Prostate gland (tissue), 2 donors: ENCODE measurements at regions not wholly inside any gene's neighbourhood (a gene's known extent, or its start where the extent isn't known, plus 50 kb on each side); places are given as distances from the start of the nearest gene placed in this dataset.

ENCODE experiments used
- DNase-seq: peaks from one replicate; pipeline ENCODE4 v3.0.0-alpha.2; 2019; ENCODE audit warnings: low spot score
- H3K27ac ChIP-seq, 2 donors: fragments of 200-600 bp; sonication (generic); 2 replicates each; pipeline ENCODE4 v1.5.1; 2017 to 2019
- H3K27me3 ChIP-seq: fragments of 200-600 bp; sonication (generic); replicated peaks from 2 replicates; pipeline ENCODE4 v1.5.1; 2019; ENCODE audit not compliant: insufficient read depth
- H3K36me3 ChIP-seq, 2 donors: fragments of 200-600 bp; sonication (generic); 1 replicate in 1 of 2; 2 replicates in 1 of 2; pipeline versions ENCODE4 v1.5.1 to v1.8.1; 2017 to 2019
- H3K4me1 ChIP-seq: fragments of 200-600 bp; sonication (generic); replicated peaks from 2 replicates; pipeline ENCODE4 v1.5.1; 2019
- H3K4me3 ChIP-seq, 2 donors: fragments of 200-600 bp; sonication (generic); 2 replicates each; pipeline ENCODE4 v1.5.1; 2017 to 2019
- H3K9me3 ChIP-seq: fragments of 200-600 bp; sonication (generic); 2 replicates; pipeline ENCODE4 v1.5.1; 2017
- POLR2A ChIP-seq: fragments of 450-650 bp; IDR thresholded peaks from one replicate; pipeline ENCODE4 v1.6.1; 2016; ENCODE audit warnings: antibody characterized with exemption, mild to moderate bottlenecking
- POLR2AphosphoS5 ChIP-seq: sonication (generic); formaldehyde crosslinking; IDR thresholded peaks from one replicate; pipeline ENCODE4 v1.6.1; 2017; ENCODE audit warnings: antibody characterized with exemption
- WGBS: methylation state at CpG from one replicate; pipeline ENCODE4 v1.1.5; 2018; 5-methylcytosine and 5-hydroxymethylcytosine counted together
- intact Hi-C: fragments of 100-400 bp; cut with DNase I; formaldehyde crosslinking; loops from one replicate; pipeline ENCODE4 v1.14.2; 2022
- TF ChIP-seq, protein P1 (sequence below), 4 experiments: fragments of 200-600 bp in 2 of 4; fragments of 450-650 bp in 2 of 4; sonication (generic) in 2 of 4; IDR thresholded peaks; 1 replicate in 3 of 4; 2 replicates in 1 of 4; pipeline ENCODE4 v1.5.1; 2016 to 2019; ENCODE audit warnings: antibody characterized with exemption in 4 of 4, mild to moderate bottlenecking in 2 of 4, moderate library complexity in 2 of 4

DNA sequence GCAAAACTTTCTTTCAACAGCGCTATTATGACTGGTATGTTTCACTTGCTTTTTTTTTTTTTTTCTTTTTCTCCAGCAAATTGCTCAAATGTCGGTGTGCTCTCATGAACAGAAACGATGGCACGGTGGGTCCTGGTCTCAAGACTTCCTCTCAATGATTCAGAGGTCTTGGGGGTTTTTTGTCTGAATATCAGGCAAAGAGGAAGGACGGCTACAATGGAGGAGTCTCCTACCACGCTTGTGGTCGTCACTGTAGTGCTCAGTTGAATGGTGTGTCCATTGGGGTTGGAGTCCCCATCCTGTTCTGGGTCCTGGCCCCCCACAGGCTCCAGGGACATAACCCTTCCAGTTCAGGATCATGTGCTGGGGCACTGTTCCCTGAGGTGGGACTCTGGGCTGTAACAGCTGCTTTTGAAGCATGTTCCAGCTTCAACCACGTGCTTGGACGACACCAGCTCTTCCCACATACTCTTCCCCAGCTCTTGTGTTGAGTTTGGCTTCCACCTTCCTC lies 266.7 kb upstream of the KLF6 start:
- WGBS, result 68% methylated on average over 9 of the region's 9 CpGs
- H3K4me1 ChIP-seq, result peaks cover 3% of the 10 kb centered on the region

DNA sequence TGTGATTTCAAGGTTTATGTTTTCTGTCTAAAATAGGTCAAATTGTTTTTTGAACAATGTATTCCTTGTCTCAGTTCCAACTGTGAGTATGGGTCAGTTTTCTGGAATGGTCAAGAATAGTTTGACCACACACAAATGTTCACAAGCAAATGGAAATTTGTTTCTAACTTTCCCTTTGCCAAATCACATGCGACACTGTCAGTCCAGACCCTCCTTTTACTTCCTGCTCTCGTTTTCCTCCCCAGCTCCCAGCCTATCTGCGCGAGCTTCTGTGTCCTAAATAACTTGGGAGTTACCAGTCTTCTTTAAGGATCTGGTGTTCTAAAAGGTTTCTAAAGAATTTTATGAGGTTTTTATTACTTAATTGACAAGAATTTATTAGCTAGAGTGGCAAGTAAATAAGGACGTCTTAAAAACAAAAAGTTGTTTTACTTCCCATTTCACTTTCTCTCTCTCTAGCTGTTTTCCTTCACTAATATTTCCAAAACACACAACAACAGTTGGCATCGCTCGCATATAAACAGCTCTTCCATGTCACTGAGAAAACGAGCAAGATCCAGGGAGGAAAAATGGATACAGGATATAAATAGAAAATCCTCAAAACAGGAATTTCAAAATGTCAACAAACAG lies 266.1 kb upstream of the KLF6 start:
- no peak for DNase-seq
- Histone ChIP-seq H3K27ac (peak overlapping the region in 1 of 2 donors; percentile 54), H3K9me3 (no peaks in the 10 kb centered on the region), H3K4me1 (peaks cover 3% of the 10 kb centered on the region), H3K36me3 (no peaks in the 10 kb centered on the region), H3K27me3 (no peaks in the 10 kb centered on the region), H3K4me3 (no peak overlapping the region)
- whole genome bisulfite sequencing, result 18% methylated on average over 8 of the region's 8 CpGs
- intact Hi-C loops, result no loop called here
- TF ChIP-seq, protein P1, sequence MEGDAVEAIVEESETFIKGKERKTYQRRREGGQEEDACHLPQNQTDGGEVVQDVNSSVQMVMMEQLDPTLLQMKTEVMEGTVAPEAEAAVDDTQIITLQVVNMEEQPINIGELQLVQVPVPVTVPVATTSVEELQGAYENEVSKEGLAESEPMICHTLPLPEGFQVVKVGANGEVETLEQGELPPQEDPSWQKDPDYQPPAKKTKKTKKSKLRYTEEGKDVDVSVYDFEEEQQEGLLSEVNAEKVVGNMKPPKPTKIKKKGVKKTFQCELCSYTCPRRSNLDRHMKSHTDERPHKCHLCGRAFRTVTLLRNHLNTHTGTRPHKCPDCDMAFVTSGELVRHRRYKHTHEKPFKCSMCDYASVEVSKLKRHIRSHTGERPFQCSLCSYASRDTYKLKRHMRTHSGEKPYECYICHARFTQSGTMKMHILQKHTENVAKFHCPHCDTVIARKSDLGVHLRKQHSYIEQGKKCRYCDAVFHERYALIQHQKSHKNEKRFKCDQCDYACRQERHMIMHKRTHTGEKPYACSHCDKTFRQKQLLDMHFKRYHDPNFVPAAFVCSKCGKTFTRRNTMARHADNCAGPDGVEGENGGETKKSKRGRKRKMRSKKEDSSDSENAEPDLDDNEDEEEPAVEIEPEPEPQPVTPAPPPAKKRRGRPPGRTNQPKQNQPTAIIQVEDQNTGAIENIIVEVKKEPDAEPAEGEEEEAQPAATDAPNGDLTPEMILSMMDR (IDR thresholded peaks at IDR 0.05), result no peak
- no peak for TF ChIP-seq POLR2A
- TF ChIP-seq POLR2AphosphoS5, result no peak

More for the DNA sequence above, 266.7 kb upstream of the KLF6 start:
- no peaks in the 10 kb centered on the region for H3K9me3 ChIP-seq
- TF ChIP-seq, protein P1 (IDR thresholded peaks at IDR 0.05), result no peak
- TF ChIP-seq POLR2A (no peak), POLR2AphosphoS5 (no peak)
- intact Hi-C loops, result no loop called here
- no peaks in the 10 kb centered on the region for H3K27me3 ChIP-seq
- peak overlapping the region in 1 of 2 donors; percentile 54 for H3K27ac ChIP-seq
- no peak overlapping the region for H3K4me3 ChIP-seq
- no peak for DNase-seq
- no peaks in the 10 kb centered on the region for H3K36me3 ChIP-seq

DNA sequence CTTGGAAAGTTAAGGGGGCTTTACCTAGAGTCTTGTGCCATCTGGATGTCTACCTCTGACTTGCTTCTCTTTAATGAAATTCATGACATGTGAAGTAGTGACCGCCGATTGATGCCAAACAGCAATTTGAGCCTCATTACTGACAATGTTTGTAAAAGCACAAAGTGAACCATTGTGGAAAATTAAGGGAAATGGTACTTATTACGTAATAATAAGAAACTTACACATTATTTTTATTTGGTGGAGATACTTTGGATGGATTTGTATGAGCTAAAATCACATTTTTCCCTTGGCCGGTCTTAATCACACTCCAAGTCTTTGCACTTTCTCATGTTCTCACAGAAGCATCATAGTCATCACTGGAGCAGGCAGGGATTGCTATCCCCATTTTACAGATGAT lies 265.1 kb upstream of the KLF6 start:
- Histone ChIP-seq H3K4me3 (no peak overlapping the region), H3K9me3 (no peaks in the 10 kb centered on the region), H3K4me1 (peaks cover 3% of the 10 kb centered on the region), H3K36me3 (no peaks in the 10 kb centered on the region), H3K27me3 (no peaks in the 10 kb centered on the region), H3K27ac (no peak overlapping the region)
- WGBS, result 92% methylated on average over 4 of the region's 4 CpGs
- TF ChIP-seq POLR2A (no peak), POLR2AphosphoS5 (no peak)
- TF ChIP-seq, protein P1 (IDR thresholded peaks at IDR 0.05), result no peak
- intact Hi-C loops, result no loop called here
- DNase-seq, result no peak

DNA sequence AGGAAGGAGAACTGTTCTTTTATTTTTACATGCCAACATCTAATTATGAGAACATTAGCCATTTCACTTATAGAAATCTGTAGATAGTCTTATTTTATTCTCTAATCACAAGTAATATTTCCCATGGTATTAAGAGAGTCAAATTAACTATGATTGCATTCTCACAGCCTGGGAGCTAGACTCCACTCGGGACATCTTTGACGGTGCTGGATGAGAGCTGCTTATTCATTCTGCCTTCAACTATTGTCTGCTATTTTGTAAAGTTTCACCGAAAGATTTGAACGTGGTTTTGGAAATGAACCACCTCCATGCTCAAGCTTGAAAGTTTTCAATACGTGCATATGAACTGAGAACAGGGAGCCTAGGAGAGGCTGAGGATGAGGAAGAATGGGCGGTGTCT lies 264.3 kb upstream of the KLF6 start:
- Histone ChIP-seq H3K9me3 (no peaks in the 10 kb centered on the region), H3K36me3 (no peaks in the 10 kb centered on the region), H3K27ac (no peak overlapping the region), H3K4me1 (peaks cover 3% of the 10 kb centered on the region), H3K27me3 (no peaks in the 10 kb centered on the region), H3K4me3 (no peak overlapping the region)
- WGBS, result 80% methylated on average over 6 of the region's 6 CpGs
- no peak for TF ChIP-seq POLR2AphosphoS5
- TF ChIP-seq, protein P1 (IDR thresholded peaks at IDR 0.05), result no peak
- TF ChIP-seq POLR2A, result no peak
- intact Hi-C loops, result no loop called here
- no peak for DNase-seq

DNA sequence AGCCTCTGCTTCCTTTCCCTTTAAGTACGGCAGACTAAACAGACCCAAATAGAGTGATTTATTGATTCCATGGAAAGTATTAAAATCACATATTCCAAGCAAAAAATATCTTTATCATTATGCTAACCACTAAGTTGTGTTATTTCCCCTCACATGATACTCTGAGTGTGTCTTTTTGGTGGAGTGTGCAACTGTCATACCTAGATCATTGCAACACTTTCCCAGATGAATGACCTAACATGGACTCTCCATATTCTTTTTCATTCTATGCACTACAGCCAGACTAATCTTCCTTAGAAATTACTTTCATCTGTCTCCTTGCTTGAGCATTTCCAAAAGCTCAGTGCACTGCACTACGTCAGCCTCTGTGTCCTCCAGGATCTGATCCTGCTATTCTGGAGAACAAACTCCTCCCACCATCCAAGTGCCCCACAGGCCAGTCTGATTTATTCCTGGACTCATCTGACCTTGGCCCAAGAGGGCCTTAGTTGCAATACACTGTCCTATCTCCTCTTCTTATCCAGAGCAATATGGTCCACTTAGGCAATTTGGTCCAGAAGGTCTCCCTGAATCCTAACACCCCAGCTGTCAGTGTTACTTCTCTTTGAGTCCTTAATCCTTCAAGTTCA lies 263.3 kb upstream of the KLF6 start:
- DNase-seq, result no peak
- Histone ChIP-seq H3K4me3 (no peak overlapping the region), H3K27ac (no peak overlapping the region), H3K9me3 (no peaks in the 10 kb centered on the region), H3K4me1 (peaks cover 3% of the 10 kb centered on the region), H3K36me3 (no peaks in the 10 kb centered on the region), H3K27me3 (no peaks in the 10 kb centered on the region)
- TF ChIP-seq, protein P1 (IDR thresholded peaks at IDR 0.05), result no peak
- no peak for TF ChIP-seq POLR2A
- TF ChIP-seq POLR2AphosphoS5, result no peak
- intact Hi-C loops, result no loop called here
- WGBS, result 82% methylated on average over 1 of the region's 2 CpGs
